ENCODE measurements at regions not wholly inside any gene's neighbourhood (a gene's known extent, or its start where the extent isn't known, plus 50 kb on each side); places are given as distances from the start of the nearest gene placed in this dataset.

- Histone ChIP-seq H3K4me3 (ENCODE audit: low read length) (no peak overlapping the region), H3K36me3 (ENCODE audit: insufficient read depth, low read length) (no peaks in the 10 kb centered on the region), H3K27ac (ENCODE audit: low read depth in 1 of 2, low read length in 2 of 2) (no peak overlapping the region), H3K9me3 (ENCODE audit: control insufficient read depth in 1 of 2, insufficient read depth in 1 of 2, low read length in 2 of 2) (peaks cover 0 to 3% of the 10 kb centered on the region in 2 experiments), H3K27me3 (ENCODE audit: control insufficient read depth in 1 of 2, insufficient read depth in 2 of 2, low read length in 2 of 2) (peaks cover 12 to 15% of the 10 kb centered on the region in 2 experiments), H3K4me1 (ENCODE audit: insufficient read depth, low read length) (no peaks in the 10 kb centered on the region)
- TF ChIP-seq CTCF (IDR thresholded peaks at IDR 0.05) = no peak
- ChIA-PET CTCF (interaction anchor here (0.8 kb wide), 1 partner anchor 333 kb away, joined by 3 read pairs; no protein-coding TSS in a partner anchor), POLR2A (no interaction called here)
- Mint-ChIP-seq H3K9me3 (no peaks in the 10 kb centered on the region), H3K36me3 (ENCODE audit: low read depth) (no peaks in the 10 kb centered on the region), H3K4me3 (no peak overlapping the region), H3K27me3 (peaks cover 26% of the 10 kb centered on the region), H3K4me1 (ENCODE audit: low read depth) (no peaks in the 10 kb centered on the region), H3K27ac (no peak overlapping the region)
- DNase-seq (no peak), ATAC-seq (ENCODE audit: poor library complexity) (no peak)
- intact Hi-C loops (cut with DNase I, micrococcal nuclease) = no loop called here
Observed at GRCh38 chr9:109868722-109869121, 88.7 kb downstream of the PALM2AKAP2 start.

- H3K4me3 Mint-ChIP-seq = no peak overlapping the region
- H3K4me1 Mint-ChIP-seq (ENCODE audit: low read depth) = no peaks in the 10 kb centered on the region
- no peak overlapping the region for H3K4me3 ChIP-seq (ENCODE audit: low read length)
- intact Hi-C loops (cut with DNase I, micrococcal nuclease) = no loop called here
- ChIA-PET POLR2A (no interaction called here), CTCF (no interaction called here)
- peaks cover 0 to 3% of the 10 kb centered on the region in 2 experiments for H3K9me3 ChIP-seq (ENCODE audit: control insufficient read depth in 1 of 2, insufficient read depth in 1 of 2, low read length in 2 of 2)
- no peaks in the 10 kb centered on the region for H3K36me3 Mint-ChIP-seq (ENCODE audit: low read depth)
- H3K27ac ChIP-seq (ENCODE audit: low read depth in 1 of 2, low read length in 2 of 2) = no peak overlapping the region
- peaks cover 12 to 17% of the 10 kb centered on the region in 2 experiments for H3K27me3 ChIP-seq (ENCODE audit: control insufficient read depth in 1 of 2, insufficient read depth in 2 of 2, low read length in 2 of 2)
- H3K9me3 Mint-ChIP-seq = no peaks in the 10 kb centered on the region
- no peak for TF ChIP-seq CTCF (IDR thresholded peaks at IDR 0.05)
- H3K4me1 ChIP-seq (ENCODE audit: insufficient read depth, low read length) = no peaks in the 10 kb centered on the region
- no peaks in the 10 kb centered on the region for H3K36me3 ChIP-seq (ENCODE audit: insufficient read depth, low read length)
- ATAC-seq (ENCODE audit: poor library complexity) (no peak), DNase-seq (no peak)
- no peak overlapping the region for H3K27ac Mint-ChIP-seq
- H3K27me3 Mint-ChIP-seq = peaks cover 36% of the 10 kb centered on the region
Observed at GRCh38 chr9:109870365-109870764, 90.4 kb downstream of the PALM2AKAP2 start.

DNA sequence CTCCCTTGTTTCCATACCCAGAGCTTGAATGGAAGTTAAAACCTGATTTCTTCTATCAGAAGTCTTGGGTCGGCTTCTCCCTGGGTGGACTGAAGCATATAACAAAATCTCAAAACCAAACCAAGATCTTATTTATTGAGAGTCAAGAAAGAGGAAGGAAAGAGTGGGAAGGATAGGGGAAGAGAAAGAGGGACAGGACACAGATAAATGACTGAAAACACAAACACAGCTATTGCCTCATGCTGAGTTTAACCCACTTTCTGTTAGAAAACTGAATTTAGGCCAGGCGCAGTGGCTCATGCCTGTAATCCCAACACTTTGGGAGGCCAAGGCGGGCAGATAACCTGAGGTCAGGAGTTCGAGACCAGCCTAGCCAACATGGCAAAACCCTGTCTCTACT, 92.9 kb downstream of the PALM2AKAP2 start:
- Histone ChIP-seq H3K4me3 (ENCODE audit: low read length) (no peak overlapping the region), H3K9me3 (ENCODE audit: control insufficient read depth in 1 of 2, insufficient read depth in 1 of 2, low read length in 2 of 2) (no peaks in the 10 kb centered on the region), H3K36me3 (ENCODE audit: insufficient read depth, low read length) (no peaks in the 10 kb centered on the region), H3K27ac (ENCODE audit: low read depth in 1 of 2, low read length in 2 of 2) (no peak overlapping the region), H3K4me1 (ENCODE audit: insufficient read depth, low read length) (no peaks in the 10 kb centered on the region), H3K27me3 (ENCODE audit: control insufficient read depth in 1 of 2, insufficient read depth in 2 of 2, low read length in 2 of 2) (peaks cover 12 to 13% of the 10 kb centered on the region in 2 experiments)
- H3K36me3 Mint-ChIP-seq (ENCODE audit: low read depth) = no peaks in the 10 kb centered on the region
- intact Hi-C loops (cut with DNase I, micrococcal nuclease) = no loop called here
- H3K4me3 Mint-ChIP-seq = no peak overlapping the region
- POLR2A ChIA-PET = no interaction called here
- H3K4me1 Mint-ChIP-seq (ENCODE audit: low read depth) = no peaks in the 10 kb centered on the region
- no peak for ATAC-seq (ENCODE audit: poor library complexity)
- H3K27me3 Mint-ChIP-seq = peaks cover 30% of the 10 kb centered on the region
- DNase-seq = no peak
- H3K9me3 Mint-ChIP-seq = no peaks in the 10 kb centered on the region
- CTCF ChIA-PET = no interaction called here
- H3K27ac Mint-ChIP-seq = no peak overlapping the region
- no peak for TF ChIP-seq CTCF (IDR thresholded peaks at IDR 0.05)
